ENCODE measurements at regions not wholly inside any gene's neighbourhood (a gene's known extent, or its start where the extent isn't known, plus 50 kb on each side); places are given as distances from the start of the nearest gene placed in this dataset.

- Histone ChIP-seq H3K9me3 (ENCODE audit: insufficient read depth, low read depth, low read length) (no peaks in the 10 kb centered on the region), H3K4me1 (ENCODE audit: insufficient read depth, low read length) (no peaks in the 10 kb centered on the region), H3K4me3 (ENCODE audit: low read length) (no peak overlapping the region), H3K27me3 (ENCODE audit: insufficient read depth, low read length) (no peaks in the 10 kb centered on the region), H3K36me3 (ENCODE audit: insufficient read depth, low read length) (no peaks in the 10 kb centered on the region), H3K27ac (ENCODE audit: low read depth, low read length) (no peak overlapping the region), H3K9ac (ENCODE audit: low read depth, low read length) (no peak overlapping the region)
- WGBS, result 74% methylated on average over 4 of the region's 4 CpGs
Measured at GRCh38 chr1:157288492-157288891, 150.3 kb upstream of the ETV3 start.

- H3K27ac ChIP-seq (ENCODE audit: low read depth, low read length), result no peak overlapping the region
- no peak overlapping the region for H3K4me3 ChIP-seq (ENCODE audit: low read length)
- no peaks in the 10 kb centered on the region for H3K36me3 ChIP-seq (ENCODE audit: insufficient read depth, low read length)
- no peaks in the 10 kb centered on the region for H3K4me1 ChIP-seq (ENCODE audit: insufficient read depth, low read length)
- H3K27me3 ChIP-seq (ENCODE audit: insufficient read depth, low read length), result no peaks in the 10 kb centered on the region
- WGBS, result 91% methylated on average over 1 of the region's 1 CpG
- H3K9me3 ChIP-seq (ENCODE audit: insufficient read depth, low read depth, low read length), result no peaks in the 10 kb centered on the region
- no peak overlapping the region for H3K9ac ChIP-seq (ENCODE audit: low read depth, low read length)
Measured at GRCh38 chr1:157288006-157288405, 149.8 kb upstream of the ETV3 start.

GRCh38 chr1:157287462-157287861, 149.3 kb upstream of the ETV3 start:
- H3K27me3 ChIP-seq (ENCODE audit: insufficient read depth, low read length), result no peaks in the 10 kb centered on the region
- no peaks in the 10 kb centered on the region for H3K9me3 ChIP-seq (ENCODE audit: insufficient read depth, low read depth, low read length)
- no peak overlapping the region for H3K27ac ChIP-seq (ENCODE audit: low read depth, low read length)
- no peaks in the 10 kb centered on the region for H3K4me1 ChIP-seq (ENCODE audit: insufficient read depth, low read length)
- no peak overlapping the region for H3K4me3 ChIP-seq (ENCODE audit: low read length)
- no peaks in the 10 kb centered on the region for H3K36me3 ChIP-seq (ENCODE audit: insufficient read depth, low read length)
- 86% methylated on average over 5 of the region's 5 CpGs for WGBS
- no peak overlapping the region for H3K9ac ChIP-seq (ENCODE audit: low read depth, low read length)

GRCh38 chr1:157286646-157287420, 148.6 kb upstream of the ETV3 start:
- Histone ChIP-seq H3K36me3 (ENCODE audit: insufficient read depth, low read length) (no peaks in the 10 kb centered on the region), H3K27me3 (ENCODE audit: insufficient read depth, low read length) (no peaks in the 10 kb centered on the region), H3K9ac (ENCODE audit: low read depth, low read length) (no peak overlapping the region), H3K4me1 (ENCODE audit: insufficient read depth, low read length) (no peaks in the 10 kb centered on the region), H3K9me3 (ENCODE audit: insufficient read depth, low read depth, low read length) (no peaks in the 10 kb centered on the region), H3K27ac (ENCODE audit: low read depth, low read length) (no peak overlapping the region), H3K4me3 (ENCODE audit: low read length) (no peak overlapping the region)
- 96% methylated on average over 10 of the region's 10 CpGs for WGBS

GRCh38 chr1:157286096-157286495, 147.9 kb upstream of the ETV3 start:
- no peaks in the 10 kb centered on the region for H3K9me3 ChIP-seq (ENCODE audit: insufficient read depth, low read depth, low read length)
- no peaks in the 10 kb centered on the region for H3K36me3 ChIP-seq (ENCODE audit: insufficient read depth, low read length)
- H3K27me3 ChIP-seq (ENCODE audit: insufficient read depth, low read length), result no peaks in the 10 kb centered on the region
- H3K4me1 ChIP-seq (ENCODE audit: insufficient read depth, low read length), result no peaks in the 10 kb centered on the region
- H3K4me3 ChIP-seq (ENCODE audit: low read length), result no peak overlapping the region
- WGBS, result 90% methylated on average over 2 of the region's 2 CpGs
- no peak overlapping the region for H3K9ac ChIP-seq (ENCODE audit: low read depth, low read length)
- H3K27ac ChIP-seq (ENCODE audit: low read depth, low read length), result no peak overlapping the region

GRCh38 chr1:157284451-157284850, 146.3 kb upstream of the ETV3 start:
- WGBS, result 92% methylated on average over 1 of the region's 1 CpG
- Histone ChIP-seq H3K4me3 (ENCODE audit: low read length) (no peak overlapping the region), H3K27ac (ENCODE audit: low read depth, low read length) (no peak overlapping the region), H3K9ac (ENCODE audit: low read depth, low read length) (no peak overlapping the region), H3K36me3 (ENCODE audit: insufficient read depth, low read length) (no peaks in the 10 kb centered on the region), H3K4me1 (ENCODE audit: insufficient read depth, low read length) (no peaks in the 10 kb centered on the region), H3K9me3 (ENCODE audit: insufficient read depth, low read depth, low read length) (no peaks in the 10 kb centered on the region), H3K27me3 (ENCODE audit: insufficient read depth, low read length) (no peaks in the 10 kb centered on the region)

- Histone ChIP-seq H3K36me3 (ENCODE audit: insufficient read depth, low read length) (no peaks in the 10 kb centered on the region), H3K27ac (ENCODE audit: low read depth, low read length) (no peak overlapping the region), H3K27me3 (ENCODE audit: insufficient read depth, low read length) (no peaks in the 10 kb centered on the region), H3K4me1 (ENCODE audit: insufficient read depth, low read length) (peaks cover 13% of the 10 kb centered on the region), H3K4me3 (ENCODE audit: low read length) (no peak overlapping the region), H3K9ac (ENCODE audit: low read depth, low read length) (no peak overlapping the region), H3K9me3 (ENCODE audit: insufficient read depth, low read depth, low read length) (no peaks in the 10 kb centered on the region)
- WGBS, result 82% methylated on average over 3 of the region's 3 CpGs
Measured at GRCh38 chr1:157279802-157280140, 141.6 kb upstream of the ETV3 start.

GRCh38 chr1:157279138-157279801, 141.1 kb upstream of the ETV3 start:
- Histone ChIP-seq H3K27ac (ENCODE audit: low read depth, low read length) (no peak overlapping the region), H3K36me3 (ENCODE audit: insufficient read depth, low read length) (no peaks in the 10 kb centered on the region), H3K27me3 (ENCODE audit: insufficient read depth, low read length) (no peaks in the 10 kb centered on the region), H3K4me3 (ENCODE audit: low read length) (no peak overlapping the region), H3K9ac (ENCODE audit: low read depth, low read length) (no peak overlapping the region), H3K4me1 (ENCODE audit: insufficient read depth, low read length) (peaks cover 18% of the 10 kb centered on the region), H3K9me3 (ENCODE audit: insufficient read depth, low read depth, low read length) (no peaks in the 10 kb centered on the region)
- WGBS, result 85% methylated on average over 23 of the region's 23 CpGs

- Histone ChIP-seq H3K27ac (ENCODE audit: low read depth, low read length) (no peak overlapping the region), H3K4me1 (ENCODE audit: insufficient read depth, low read length) (peaks cover 26% of the 10 kb centered on the region), H3K4me3 (ENCODE audit: low read length) (no peak overlapping the region), H3K36me3 (ENCODE audit: insufficient read depth, low read length) (no peaks in the 10 kb centered on the region), H3K9ac (ENCODE audit: low read depth, low read length) (no peak overlapping the region), H3K9me3 (ENCODE audit: insufficient read depth, low read depth, low read length) (no peaks in the 10 kb centered on the region), H3K27me3 (ENCODE audit: insufficient read depth, low read length) (no peaks in the 10 kb centered on the region)
- WGBS, result 92% methylated on average over 28 of the region's 28 CpGs
Measured at GRCh38 chr1:157278383-157279137, 140.4 kb upstream of the ETV3 start.

GRCh38 chr1:157277913-157278312, 139.7 kb upstream of the ETV3 start:
- Histone ChIP-seq H3K27ac (ENCODE audit: low read depth, low read length) (no peak overlapping the region), H3K9me3 (ENCODE audit: insufficient read depth, low read depth, low read length) (no peaks in the 10 kb centered on the region), H3K36me3 (ENCODE audit: insufficient read depth, low read length) (no peaks in the 10 kb centered on the region), H3K9ac (ENCODE audit: low read depth, low read length) (no peak overlapping the region), H3K27me3 (ENCODE audit: insufficient read depth, low read length) (no peaks in the 10 kb centered on the region), H3K4me1 (ENCODE audit: insufficient read depth, low read length) (peaks cover 31% of the 10 kb centered on the region), H3K4me3 (ENCODE audit: low read length) (no peak overlapping the region)
- WGBS, result 70% methylated on average over 3 of the region's 3 CpGs

GRCh38 chr1:157277281-157277680, 139.1 kb upstream of the ETV3 start:
- Histone ChIP-seq H3K4me3 (ENCODE audit: low read length) (no peak overlapping the region), H3K36me3 (ENCODE audit: insufficient read depth, low read length) (no peaks in the 10 kb centered on the region), H3K27me3 (ENCODE audit: insufficient read depth, low read length) (peaks cover 4% of the 10 kb centered on the region; the same call in 1 of the 2 replicates), H3K4me1 (ENCODE audit: insufficient read depth, low read length) (peaks cover 34% of the 10 kb centered on the region), H3K9me3 (ENCODE audit: insufficient read depth, low read depth, low read length) (no peaks in the 10 kb centered on the region), H3K9ac (ENCODE audit: low read depth, low read length) (no peak overlapping the region), H3K27ac (ENCODE audit: low read depth, low read length) (no peak overlapping the region)
- WGBS, result 93% methylated on average over 10 of the region's 10 CpGs
